B cell (primary cell): ENCODE measurements at regions not wholly inside any gene's neighbourhood (a gene's known extent, or its start where the extent isn't known, plus 50 kb on each side); places are given as distances from the start of the nearest gene placed in this dataset.
"Not testable (repeated sequence)": the region's sequence is repeated elsewhere in the genome, so short reads cannot be mapped to it uniquely, and the experiment has no call there.

Experiments used
- ATAC-seq: fragments of 200-7000 bp; cut with Tn5 transposase; one replicate; pipeline ENCODE4 v1.10.0; 2021; ENCODE audit warnings: low read depth, mild to moderate bottlenecking, moderate number of reproducible peaks, moderate library complexity
- CTCF ChIA-PET: fragments of 350-600 bp; sonication (Branson Sonifier 250); formaldehyde crosslinking; loops from one replicate; lab custom pipeline; 2021; ENCODE audit warnings: antibody characterized with exemption, inconsistent platforms; lab: Charles Lee
- POLR2A ChIA-PET: fragments of 350-600 bp; sonication (Branson Sonifier 250); formaldehyde crosslinking; loops from one replicate; lab custom pipeline; 2021; ENCODE audit warnings: antibody characterized with exemption; lab: Charles Lee
- DNase-seq: peaks from one replicate; pipeline ENCODE4 v3.0.0; 2013
- H2AFZ ChIP-seq: 2 replicates; pipeline ENCODE4 v1.6.1; 2012; ENCODE audit warnings: mild to moderate bottlenecking, low read depth, low read length; ENCODE audit not compliant: insufficient read depth, poor library complexity, severe bottlenecking
- H3K27ac ChIP-seq, 2 donors: 1 replicate in 1 of 2; 2 replicates in 1 of 2; pipeline ENCODE4 v1.5.1; 2012 to 2013; ENCODE audit warnings: low read length in 2 of 2, mild to moderate bottlenecking in 2 of 2, moderate library complexity in 1 of 2
- H3K27me3 ChIP-seq, 4 experiments: fragments of 200-600 bp in 1 of 4; sonication (generic) in 1 of 4; replicated peaks in 1 of 4; 1 replicate in 2 of 4; 2 replicates in 2 of 4; pipeline versions ENCODE4 v1.6.1 to v1.7.0; 2013 to 2016; ENCODE audit warnings: low read length in 3 of 4, mild to moderate bottlenecking in 2 of 4, mixed read lengths in 1 of 4, moderate library complexity in 1 of 4; ENCODE audit not compliant: insufficient read depth in 4 of 4, control insufficient read depth in 3 of 4; ENCODE audit errors: control extremely low read depth in 1 of 4
- H3K36me3 ChIP-seq, 2 experiments: replicated peaks in 1 of 2; 1 replicate in 1 of 2; 2 replicates in 1 of 2; pipeline versions ENCODE4 v1.6.1 to v1.7.1; 2013; ENCODE audit warnings: low read length in 1 of 2; ENCODE audit not compliant: insufficient read depth in 2 of 2, control insufficient read depth in 1 of 2; ENCODE audit errors: control extremely low read depth in 1 of 2, extremely low read depth in 1 of 2
- H3K4me1 ChIP-seq, 2 donors: fragments of 200-600 bp in 1 of 2; sonication (generic) in 1 of 2; 1 replicate in 1 of 2; 2 replicates in 1 of 2; pipeline versions ENCODE4 v1.5.1 to v1.6.1; 2013 to 2017; ENCODE audit warnings: low read length in 2 of 2; ENCODE audit not compliant: control insufficient read depth in 2 of 2, insufficient read depth in 2 of 2
- H3K4me2 ChIP-seq: replicated peaks from 2 replicates; pipeline ENCODE3; 2012; ENCODE audit warnings: mild to moderate bottlenecking, low read depth, low read length; ENCODE audit not compliant: poor library complexity, severe bottlenecking
- H3K4me3 ChIP-seq, 5 experiments: fragments of 200-600 bp in 1 of 5; sonication (generic) in 1 of 5; 1 replicate in 3 of 5; 2 replicates in 2 of 5; pipeline versions ENCODE4 v1.5.1 to v1.7.0; 2011 to 2016; ENCODE audit warnings: low read length in 4 of 5, mild to moderate bottlenecking in 4 of 5, low read depth in 2 of 5, control low read depth in 1 of 5, moderate library complexity in 1 of 5; ENCODE audit not compliant: insufficient read depth in 1 of 5; ENCODE audit errors: control extremely low read depth in 1 of 5, extremely low read depth in 1 of 5
- H3K79me2 ChIP-seq: fragments of 200-600 bp; sonication (generic); one replicate; pipeline ENCODE4 v1.6.0; 2016; ENCODE audit warnings: low read length; ENCODE audit not compliant: control insufficient read depth, insufficient read depth
- H3K9ac ChIP-seq: fragments of 200-600 bp; sonication (generic); 2 replicates; pipeline ENCODE4 v1.6.1; 2017; ENCODE audit warnings: mild to moderate bottlenecking, low read length, moderate library complexity
- H3K9me3 ChIP-seq, 3 donors: one replicate each; pipeline versions ENCODE4 v1.6.1 to v1.7.1; 2013; ENCODE audit warnings: low read length in 2 of 3; ENCODE audit not compliant: control insufficient read depth in 2 of 3, insufficient read depth in 1 of 3; ENCODE audit errors: control extremely low read depth in 1 of 3
- H4K20me1 ChIP-seq: 2 replicates; pipeline ENCODE4 v1.6.0; 2012; ENCODE audit warnings: mild to moderate bottlenecking, low read length; ENCODE audit not compliant: insufficient read depth, control insufficient read depth, poor library complexity, severe bottlenecking
- H3K27ac Mint-ChIP-seq: one replicate; pipeline ENCODE4 v1.8.0; 2021; ENCODE audit warnings: mixed read lengths
- H3K27me3 Mint-ChIP-seq: one replicate; pipeline ENCODE4 v1.8.0; 2021; ENCODE audit warnings: mixed read lengths
- H3K4me1 Mint-ChIP-seq: one replicate; pipeline ENCODE4 v1.8.0; 2021; ENCODE audit warnings: mixed read lengths
- H3K4me3 Mint-ChIP-seq: one replicate; pipeline ENCODE4 v1.8.0; 2021; ENCODE audit warnings: mixed read lengths
- H3K9me3 Mint-ChIP-seq: one replicate; pipeline ENCODE4 v1.8.0; 2022; ENCODE audit warnings: mixed read lengths; ENCODE audit not compliant: insufficient read depth
- WGBS: methylation state at CpG from one replicate; pipeline ENCODE4 v1.1.5; 2013; ENCODE audit warnings: missing lambda C conversion rate; ENCODE audit not compliant: insufficient coverage; 5-methylcytosine and 5-hydroxymethylcytosine counted together
- intact Hi-C: fragments of 100-400 bp; cut with micrococcal nuclease; formaldehyde crosslinking; loops from one replicate; pipeline ENCODE4 v1.10.0; 2022

GRCh38 chr13:52582962-52583361 is 59.3 kb upstream of the HNRNPA1L2 start:
- H3K27ac ChIP-seq, H3K9ac ChIP-seq, H3K27me3 Mint-ChIP-seq, POLR2A ChIA-PET, H2AFZ ChIP-seq, H3K9me3 Mint-ChIP-seq, H3K27ac Mint-ChIP-seq, H4K20me1 ChIP-seq, intact Hi-C loops, CTCF ChIA-PET, H3K36me3 ChIP-seq, H3K4me1 ChIP-seq, H3K9me3 ChIP-seq, H3K79me2 ChIP-seq, ATAC-seq, H3K4me2 ChIP-seq, DNase-seq, H3K4me3 Mint-ChIP-seq, H3K4me3 ChIP-seq, H3K27me3 ChIP-seq, H3K4me1 Mint-ChIP-seq: not testable (repeated sequence)
- WGBS = no CpG with 5 or more reads among the region's 2 CpGs
